NB4 (cell line): ENCODE measurements at regions not wholly inside any gene's neighbourhood (a gene's known extent, or its start where the extent isn't known, plus 50 kb on each side); places are given as distances from the start of the nearest gene placed in this dataset.

Experiments used
- DNase-seq: peaks from one replicate; pipeline ENCODE4 v3.0.0; 2010; ENCODE audit warnings: low read depth
- H3K4me3 ChIP-seq: one replicate; pipeline ENCODE4 v1.5.1; 2011; ENCODE audit warnings: mild to moderate bottlenecking, low read depth, low read length, moderate library complexity
- CTCF ChIP-seq: IDR thresholded peaks from one replicate; pipeline ENCODE4 v1.5.1; 2012; ENCODE audit warnings: low read depth, low read length
- MAX ChIP-seq: IDR thresholded peaks from 2 replicates; pipeline ENCODE4 v1.6.1; 2011; ENCODE audit warnings: low read depth, low read length
- MYC ChIP-seq: IDR thresholded peaks from 2 replicates; pipeline ENCODE4 v1.6.1; 2011; ENCODE audit warnings: low read depth, low read length
- POLR2A ChIP-seq: IDR thresholded peaks from 2 replicates; pipeline ENCODE4 v1.6.1; 2011; ENCODE audit warnings: mild to moderate bottlenecking; ENCODE audit not compliant: insufficient read length; ENCODE audit errors: extremely low read depth

- TF ChIP-seq MAX (no peak), POLR2A (no peak), MYC (no peak), CTCF (no peak)
- no peak for DNase-seq
- no peak overlapping the region for H3K4me3 ChIP-seq
Measured at GRCh38 chr10:21417172-21417712, 108.2 kb downstream of the SKIDA1 start.

- no peak for DNase-seq
- H3K4me3 ChIP-seq = no peak overlapping the region
- TF ChIP-seq MYC = no peak
- no peak for TF ChIP-seq POLR2A
- no peak for TF ChIP-seq CTCF
- TF ChIP-seq MAX = no peak
Measured at GRCh38 chr10:21413680-21414079, 111.8 kb downstream of the SKIDA1 start.

- H3K4me3 ChIP-seq = no peak overlapping the region
- no peak for TF ChIP-seq MYC
- DNase-seq = no peak
Measured at GRCh38 chr10:21413268-21413667, 112.2 kb downstream of the SKIDA1 start.

- TF ChIP-seq POLR2A = no peak
- TF ChIP-seq CTCF = no peak
- no peak for TF ChIP-seq MAX
- no peak for TF ChIP-seq MYC
- no peak overlapping the region for H3K4me3 ChIP-seq
- no peak for DNase-seq
Measured at GRCh38 chr10:21406595-21407193, 118.8 kb downstream of the SKIDA1 start.

- no peak overlapping the region for H3K4me3 ChIP-seq
- TF ChIP-seq MAX (no peak), POLR2A (no peak), CTCF (no peak), MYC (no peak)
- DNase-seq = no peak
Measured at GRCh38 chr10:21405981-21406380, 119.5 kb downstream of the SKIDA1 start.

GRCh38 chr10:21403256-21404015, 122.0 kb downstream of the SKIDA1 start:
- TF ChIP-seq POLR2A (no peak), MYC (no peak), MAX (no peak), CTCF (no peak)
- DNase-seq = no peak
- H3K4me3 ChIP-seq = no peak overlapping the region
